Activated CD4-positive, alpha-beta T cell treated with anti-CD3 and anti-CD28 coated beads for 36 hours (primary cell): ENCODE measurements at regions not wholly inside any gene's neighbourhood (a gene's known extent, or its start where the extent isn't known, plus 50 kb on each side); places are given as distances from the start of the nearest gene placed in this dataset.

Experiments used
- ATAC-seq: fragments of 200-7000 bp; cut with Tn5 transposase; one replicate; pipeline ENCODE4 v1.10.0; 2021; ENCODE audit warnings: mild to moderate bottlenecking, moderate library complexity
- CTCF ChIA-PET: fragments of 350-600 bp; sonication (Branson Sonifier 250); formaldehyde crosslinking; loops from one replicate; lab custom pipeline; 2021; ENCODE audit warnings: antibody characterized with exemption; lab: Charles Lee
- POLR2A ChIA-PET: fragments of 350-600 bp; sonication (Branson Sonifier 250); formaldehyde crosslinking; loops from one replicate; lab custom pipeline; 2021; ENCODE audit warnings: antibody characterized with exemption, inconsistent platforms; lab: Charles Lee
- DNase-seq: peaks from one replicate; pipeline ENCODE4 v3.0.0-alpha.2; 2020
- H3K27ac Mint-ChIP-seq: one replicate; pipeline ENCODE4 v1.8.0; 2021; ENCODE audit warnings: mixed read lengths
- H3K27me3 Mint-ChIP-seq: one replicate; pipeline ENCODE4 v1.8.0; 2021; ENCODE audit warnings: mixed read lengths
- H3K36me3 Mint-ChIP-seq: one replicate; pipeline ENCODE4 v1.8.0; 2021; ENCODE audit warnings: low read depth, mixed read lengths
- H3K4me1 Mint-ChIP-seq: one replicate; pipeline ENCODE4 v1.8.0; 2021; ENCODE audit warnings: mixed read lengths
- H3K4me3 Mint-ChIP-seq: one replicate; pipeline ENCODE4 v1.8.0; 2021; ENCODE audit warnings: mild to moderate bottlenecking, moderate library complexity, mixed read lengths
- H3K9me3 Mint-ChIP-seq: one replicate; pipeline ENCODE4 v1.8.0; 2021; ENCODE audit warnings: low read depth, mixed read lengths
- intact Hi-C, 2 experiments: fragments of 100-400 bp; cut with DNase I in 1 of 2; cut with micrococcal nuclease in 1 of 2; formaldehyde crosslinking; loops; one replicate each; pipeline versions ENCODE4 v1.14.2 to v1.15.1; 2022 to 2024; cut with DNase I, micrococcal nuclease

DNA sequence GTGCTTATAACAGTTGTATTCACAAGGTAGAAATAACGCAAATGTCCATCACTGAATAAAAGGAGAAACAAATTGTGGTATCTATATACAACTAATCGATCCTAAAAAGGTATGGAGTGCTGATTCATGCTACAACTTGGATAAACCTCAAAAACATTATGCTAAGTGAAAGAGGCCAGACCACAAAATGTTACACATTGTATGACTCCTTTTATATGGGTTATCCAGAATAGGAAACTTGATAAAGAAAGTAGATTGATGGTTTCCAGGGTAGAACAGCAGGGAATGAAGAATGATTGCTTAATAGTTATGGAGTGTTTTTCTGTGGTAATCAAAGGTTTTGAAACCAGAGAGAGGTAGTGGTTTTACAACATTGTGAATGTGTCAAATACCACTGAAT lies 432.2 kb upstream of the TRIB2 start:
- intact Hi-C loops = loop anchor here (1.0 kb wide), 2 partner anchors 10 to 454 kb away; no protein-coding TSS in a partner anchor
- ChIA-PET POLR2A (no interaction called here), CTCF (interaction anchor here (0.6 to 0.8 kb wide), 2 partner anchors 420 to 425 kb away, joined by 3 read pairs; no protein-coding TSS in a partner anchor)
- no peak for DNase-seq
- Mint-ChIP-seq H3K36me3 (no peaks in the 10 kb centered on the region), H3K27ac (no peak overlapping the region), H3K4me3 (no peak overlapping the region), H3K9me3 (no peaks in the 10 kb centered on the region), H3K4me1 (peaks cover 19% of the 10 kb centered on the region), H3K27me3 (peaks cover 22% of the 10 kb centered on the region)
- peak; percentile 69 for ATAC-seq

DNA sequence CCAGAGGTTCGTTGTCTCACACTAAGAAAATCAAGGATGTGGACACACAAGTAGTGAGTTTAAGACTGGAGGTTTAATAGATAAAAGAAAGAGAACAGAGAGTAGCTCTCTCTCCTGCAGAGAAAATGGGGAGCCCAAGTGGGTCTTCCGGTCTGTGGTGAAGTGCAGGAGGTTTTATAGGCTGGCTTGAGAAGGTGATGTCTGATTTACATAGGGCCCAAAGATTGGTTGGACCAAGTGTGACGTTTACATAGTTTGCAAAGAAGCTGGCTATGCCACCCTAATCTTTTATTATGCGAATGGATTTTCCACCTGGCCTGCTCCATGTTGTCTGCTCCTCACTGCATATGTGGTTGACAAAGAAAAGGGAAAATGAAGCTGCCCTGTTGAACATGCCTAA lies 430.4 kb upstream of the TRIB2 start:
- no peaks in the 10 kb centered on the region for H3K9me3 Mint-ChIP-seq
- no peaks in the 10 kb centered on the region for H3K36me3 Mint-ChIP-seq
- DNase-seq (no peak), ATAC-seq (no peak)
- ChIA-PET POLR2A (no interaction called here), CTCF (interaction anchor here (1.0 kb wide), 1 partner anchor 420 kb away, joined by 3 read pairs; no protein-coding TSS in a partner anchor)
- no peak overlapping the region for H3K4me3 Mint-ChIP-seq
- no peak overlapping the region for H3K27ac Mint-ChIP-seq
- peaks cover 26% of the 10 kb centered on the region for H3K27me3 Mint-ChIP-seq
- intact Hi-C loops = no loop called here
- peaks cover 23% of the 10 kb centered on the region for H3K4me1 Mint-ChIP-seq

DNA sequence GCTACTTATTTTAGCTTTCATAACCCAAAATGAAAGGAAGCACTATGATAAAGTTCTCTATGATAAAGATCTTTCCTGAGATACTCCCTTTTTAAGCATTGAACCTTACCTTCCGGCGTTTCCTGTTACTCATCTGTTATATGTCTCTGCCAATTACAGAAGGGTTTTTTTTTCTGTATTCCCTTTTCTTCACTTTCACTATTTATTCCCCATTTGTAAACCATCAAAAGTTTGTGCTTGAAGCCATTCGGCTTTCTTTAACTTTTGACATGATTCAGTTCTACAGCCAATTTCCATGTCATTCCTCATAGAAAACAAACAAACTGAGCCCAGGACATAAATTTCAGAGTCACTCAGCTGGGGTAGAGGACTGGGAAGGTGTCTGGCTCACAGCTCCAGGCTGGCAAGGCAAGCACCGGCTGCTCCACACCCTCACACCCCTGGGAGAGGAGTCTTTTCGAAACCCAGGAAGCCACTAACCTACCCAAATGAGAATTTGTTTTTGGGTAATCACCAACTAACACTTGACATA lies 429.4 kb upstream of the TRIB2 start:
- H3K4me3 Mint-ChIP-seq = no peak overlapping the region
- ATAC-seq (no peak), DNase-seq (no peak)
- no peaks in the 10 kb centered on the region for H3K36me3 Mint-ChIP-seq
- POLR2A ChIA-PET = no interaction called here
- no peak overlapping the region for H3K27ac Mint-ChIP-seq
- intact Hi-C loops = no loop called here
- peaks cover 29% of the 10 kb centered on the region for H3K4me1 Mint-ChIP-seq
- H3K27me3 Mint-ChIP-seq = peaks cover 27% of the 10 kb centered on the region
- CTCF ChIA-PET = interaction anchor here (1.0 kb wide), 1 partner anchor 421 kb away, joined by 3 read pairs; no protein-coding TSS in a partner anchor
- H3K9me3 Mint-ChIP-seq = no peaks in the 10 kb centered on the region

DNA sequence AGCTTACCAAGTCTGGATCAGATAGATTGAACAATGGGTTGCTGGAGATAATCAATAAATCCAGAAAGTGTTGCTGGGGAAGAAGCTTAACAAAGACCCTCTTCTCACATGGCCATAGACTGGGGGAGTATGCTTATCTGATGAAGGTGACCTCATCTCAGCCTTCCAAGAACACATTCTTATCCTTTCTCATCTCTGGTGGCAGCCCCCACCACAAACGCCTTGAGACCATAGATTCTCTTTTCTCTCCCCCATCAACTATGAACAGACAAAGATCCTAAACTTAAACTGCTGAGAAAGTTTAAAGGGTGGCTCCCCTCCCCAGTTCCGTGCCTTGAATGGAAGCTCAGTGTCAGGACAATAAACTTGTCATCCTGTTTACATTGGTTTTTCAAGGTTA lies 428.7 kb upstream of the TRIB2 start:
- Mint-ChIP-seq H3K4me1 (peaks cover 29% of the 10 kb centered on the region), H3K9me3 (no peaks in the 10 kb centered on the region), H3K4me3 (no peak overlapping the region), H3K27me3 (peaks cover 25% of the 10 kb centered on the region), H3K36me3 (peaks cover 2% of the 10 kb centered on the region), H3K27ac (no peak overlapping the region)
- ATAC-seq = no peak
- CTCF ChIA-PET = no interaction called here
- intact Hi-C loops = no loop called here
- DNase-seq = no peak
- POLR2A ChIA-PET = no interaction called here

DNA sequence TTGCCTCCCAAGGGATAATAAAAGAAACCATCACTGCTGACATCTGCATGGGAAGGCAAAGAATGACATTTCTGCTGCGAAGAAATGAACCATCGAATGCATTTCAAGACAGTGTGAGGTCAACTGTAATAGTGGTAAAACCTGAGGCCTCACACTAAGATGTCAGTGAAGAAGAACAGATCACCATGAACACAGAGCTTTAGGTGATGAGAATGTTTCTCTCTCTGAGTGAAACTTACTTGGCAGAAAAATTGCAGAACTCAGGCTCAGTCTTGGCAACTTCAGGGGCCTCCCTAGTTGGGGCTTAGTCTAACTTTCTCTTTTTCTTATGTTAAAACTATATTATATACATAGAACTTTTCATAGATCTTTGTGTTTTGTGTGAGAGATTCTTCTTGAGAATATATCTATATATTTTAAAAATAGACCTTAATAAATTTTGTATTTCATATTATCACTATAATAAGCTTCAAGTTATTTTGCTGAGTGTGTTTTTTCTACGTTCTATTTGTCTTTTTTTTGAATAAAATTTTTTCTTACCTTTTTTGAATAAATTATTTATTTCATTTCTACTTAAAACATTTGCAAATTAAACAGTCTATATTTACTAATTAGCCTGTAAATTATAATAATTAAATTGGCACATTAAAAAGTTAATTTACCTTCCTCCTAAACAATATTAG lies 427.5 kb upstream of the TRIB2 start:
- peaks cover 36% of the 10 kb centered on the region for H3K4me1 Mint-ChIP-seq
- intact Hi-C loops = no loop called here
- ATAC-seq (no peak), DNase-seq (no peak)
- no peaks in the 10 kb centered on the region for H3K9me3 Mint-ChIP-seq
- peaks cover 25% of the 10 kb centered on the region for H3K27me3 Mint-ChIP-seq
- H3K27ac Mint-ChIP-seq = no peak overlapping the region
- H3K4me3 Mint-ChIP-seq = no peak overlapping the region
- peaks cover 2% of the 10 kb centered on the region for H3K36me3 Mint-ChIP-seq
- ChIA-PET CTCF (no interaction called here), POLR2A (no interaction called here)

DNA sequence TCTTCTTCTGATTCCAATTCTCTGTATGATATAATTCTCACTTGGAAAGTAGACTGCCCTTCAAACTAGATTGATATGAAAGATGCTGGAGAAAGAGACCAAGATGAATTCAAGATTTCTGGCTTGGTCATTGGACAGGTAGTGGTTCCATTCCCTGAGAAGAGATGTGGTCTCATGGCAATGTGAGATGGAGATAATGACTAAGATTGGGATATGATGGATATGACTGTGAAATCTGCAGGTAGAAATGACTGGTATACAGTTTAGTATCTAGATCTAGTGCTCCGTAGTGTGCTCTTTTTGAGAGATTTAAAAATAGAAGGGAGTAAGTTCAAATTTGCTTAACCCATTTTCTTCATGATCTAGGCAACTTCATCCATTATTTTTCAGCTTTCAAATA lies 425.4 kb upstream of the TRIB2 start:
- ATAC-seq = peak; percentile 44
- no peak for DNase-seq
- Mint-ChIP-seq H3K4me1 (peaks cover 47% of the 10 kb centered on the region), H3K36me3 (peaks cover 2% of the 10 kb centered on the region), H3K9me3 (no peaks in the 10 kb centered on the region), H3K27ac (no peak overlapping the region), H3K4me3 (no peak overlapping the region), H3K27me3 (peaks cover 34% of the 10 kb centered on the region)
- CTCF ChIA-PET = interaction anchor here (0.8 kb wide), 1 partner anchor 10 kb away, joined by 3 read pairs; no protein-coding TSS in a partner anchor
- intact Hi-C loops = loop anchor here (5.0 to 10.0 kb wide), 9 partner anchors 121 to 653 kb away; partner anchors contain the start of genes LPIN1 (in 1 of the 2) and TRIB2 (in 1 of the 2)
- POLR2A ChIA-PET = no interaction called here

DNA sequence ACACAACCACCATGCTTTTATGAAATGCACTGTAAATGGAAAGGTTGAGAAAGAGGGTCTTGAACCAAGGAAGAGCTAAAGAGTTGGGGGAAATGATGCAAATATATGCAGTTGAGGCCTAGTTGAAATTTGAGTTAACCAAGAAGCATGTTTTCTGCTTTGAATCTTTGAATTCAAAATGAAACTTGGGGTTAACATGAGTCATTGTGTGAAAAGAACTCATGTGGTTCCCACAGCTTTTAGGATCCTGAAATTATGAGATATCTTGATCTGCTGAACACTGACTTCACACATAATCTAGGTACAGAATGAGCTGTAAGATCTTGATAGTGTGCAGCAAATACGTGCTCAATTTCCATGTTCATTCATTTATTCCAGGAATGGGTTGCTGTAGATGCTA lies 422.9 kb upstream of the TRIB2 start:
- intact Hi-C loops = loop anchor here (1.0 to 10.0 kb wide), 15 partner anchors 10 to 651 kb away; partner anchors contain the start of genes TRIB2 (in 2 of the 2) and LPIN1 (in 1 of the 2)
- Mint-ChIP-seq H3K4me3 (no peak overlapping the region), H3K4me1 (peaks cover 46% of the 10 kb centered on the region), H3K36me3 (peaks cover 2% of the 10 kb centered on the region), H3K9me3 (peaks cover 3% of the 10 kb centered on the region), H3K27me3 (peaks cover 27% of the 10 kb centered on the region), H3K27ac (peak overlapping the region; percentile 66)
- CTCF ChIA-PET = interaction anchor here (1.1 to 1.5 kb wide), 4 partner anchors 11 to 713 kb away, joined by 3 to 6 read pairs (median 4); partner anchors contain the start of gene TRIB2
- POLR2A ChIA-PET = interaction anchor here (0.7 to 1.2 kb wide), 3 partner anchors 23 to 288 kb away, joined by 3 to 6 read pairs (median 3); no protein-coding TSS in a partner anchor
- peak; percentile 93 for ATAC-seq
- DNase-seq = no peak

DNA sequence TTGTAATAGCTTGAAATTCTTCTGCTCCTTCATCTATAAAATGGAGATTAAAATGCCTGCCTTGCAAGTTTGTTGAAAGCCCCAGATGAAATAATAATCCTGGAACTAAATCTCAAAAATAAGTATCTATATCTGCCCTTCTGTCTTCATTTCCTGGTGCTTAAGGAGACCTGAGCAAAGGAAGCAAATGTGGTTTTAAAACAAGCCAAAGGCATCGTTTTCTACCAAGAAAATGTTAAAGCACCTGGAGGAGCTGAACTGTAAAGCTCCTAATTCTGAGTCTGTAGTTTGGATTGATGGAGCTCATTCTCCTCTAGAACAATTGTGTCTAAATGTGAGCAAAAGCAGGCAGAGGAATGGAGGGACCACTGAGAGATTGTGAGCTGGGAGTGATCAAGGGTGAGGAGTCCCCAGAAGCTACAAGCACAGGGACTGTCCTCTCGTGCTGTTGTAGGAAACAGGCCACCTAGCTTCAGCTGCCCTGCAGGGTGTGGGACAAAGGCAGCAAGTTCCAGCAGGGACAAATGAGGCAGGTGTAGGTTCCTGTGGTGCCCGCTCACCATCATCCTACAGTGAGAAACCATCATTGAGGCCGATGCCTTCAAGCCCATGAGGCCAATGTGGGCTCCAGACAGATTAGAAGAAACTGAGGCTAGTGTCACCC lies 420.7 kb upstream of the TRIB2 start:
- peaks cover 46% of the 10 kb centered on the region for H3K4me1 Mint-ChIP-seq

DNA sequence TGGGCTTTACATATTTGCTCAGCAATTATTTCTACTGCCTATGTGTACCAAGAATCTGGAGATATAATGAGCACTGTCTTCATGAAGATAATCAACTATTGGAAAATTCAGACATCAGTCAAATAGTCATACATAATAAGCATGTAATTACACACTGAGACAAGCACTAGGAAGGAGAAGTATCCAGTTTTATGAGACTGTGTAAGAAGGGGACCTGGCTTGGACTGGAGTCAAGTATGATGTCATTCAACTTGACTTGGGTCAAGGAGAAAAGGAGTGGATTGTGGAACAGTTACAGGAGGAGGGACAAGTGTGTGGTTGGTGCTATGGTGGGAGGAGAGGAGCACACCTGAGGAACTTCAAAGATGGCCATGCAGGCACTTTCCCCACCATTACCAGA lies 419.8 kb upstream of the TRIB2 start:
- peaks cover 46% of the 10 kb centered on the region for H3K4me1 Mint-ChIP-seq
- ChIA-PET CTCF (interaction anchor here (0.6 to 1.0 kb wide), 2 partner anchors 187 to 467 kb away, joined by 3 read pairs; no protein-coding TSS in a partner anchor), POLR2A (no interaction called here)
- H3K9me3 Mint-ChIP-seq = peaks cover 3% of the 10 kb centered on the region
- peaks cover 2% of the 10 kb centered on the region for H3K36me3 Mint-ChIP-seq
- DNase-seq = no peak
- peaks cover 16% of the 10 kb centered on the region for H3K27me3 Mint-ChIP-seq
- intact Hi-C loops = loop anchor here (2.0 to 10.0 kb wide), 3 partner anchors 78 to 648 kb away; no protein-coding TSS in a partner anchor
- no peak for ATAC-seq
- no peak overlapping the region for H3K4me3 Mint-ChIP-seq
- no peak overlapping the region for H3K27ac Mint-ChIP-seq

More for the DNA sequence above, 420.7 kb upstream of the TRIB2 start:
- no peak for DNase-seq
- Mint-ChIP-seq H3K4me3 (no peak overlapping the region), H3K27me3 (peaks cover 21% of the 10 kb centered on the region), H3K27ac (no peak overlapping the region), H3K36me3 (peaks cover 2% of the 10 kb centered on the region), H3K9me3 (peaks cover 3% of the 10 kb centered on the region)
- intact Hi-C loops = loop anchor here (2.0 to 10.0 kb wide), 4 partner anchors 77 to 649 kb away; partner anchors contain the start of gene TRIB2 (in 1 of the 2)
- no peak for ATAC-seq
- ChIA-PET POLR2A (no interaction called here), CTCF (interaction anchor here (0.7 to 1.3 kb wide), 3 partner anchors 10 to 635 kb away, joined by 3 to 5 read pairs (median 3); no protein-coding TSS in a partner anchor)

DNA sequence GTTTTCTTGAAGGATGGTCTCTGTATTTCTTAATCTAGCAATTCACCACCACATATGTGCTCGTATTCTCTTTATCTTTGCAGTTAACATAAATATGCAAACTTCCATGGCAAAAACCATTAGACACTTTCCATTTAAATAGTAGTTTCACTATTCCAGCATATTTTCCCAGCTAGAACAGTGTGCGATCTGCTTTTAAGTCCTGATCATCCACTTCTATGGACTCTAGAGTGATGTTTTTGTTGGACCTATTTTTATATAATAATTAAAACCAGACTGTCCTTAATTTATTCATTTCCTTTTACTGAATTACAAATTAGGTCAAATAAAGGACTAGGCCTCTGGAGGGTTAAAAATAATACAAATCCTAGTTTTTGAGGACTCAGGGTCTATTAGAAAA lies 418.4 kb upstream of the TRIB2 start:
- H3K9me3 Mint-ChIP-seq = peaks cover 3% of the 10 kb centered on the region
- no peak overlapping the region for H3K4me3 Mint-ChIP-seq
- intact Hi-C loops = loop anchor here (10.0 kb wide), 2 partner anchors 434 to 646 kb away; no protein-coding TSS in a partner anchor
- H3K27ac Mint-ChIP-seq = no peak overlapping the region
- DNase-seq = no peak
- peaks cover 14% of the 10 kb centered on the region for H3K27me3 Mint-ChIP-seq
- no peak for ATAC-seq
- no peaks in the 10 kb centered on the region for H3K36me3 Mint-ChIP-seq
- CTCF ChIA-PET = no interaction called here
- POLR2A ChIA-PET = no interaction called here
- peaks cover 58% of the 10 kb centered on the region for H3K4me1 Mint-ChIP-seq

DNA sequence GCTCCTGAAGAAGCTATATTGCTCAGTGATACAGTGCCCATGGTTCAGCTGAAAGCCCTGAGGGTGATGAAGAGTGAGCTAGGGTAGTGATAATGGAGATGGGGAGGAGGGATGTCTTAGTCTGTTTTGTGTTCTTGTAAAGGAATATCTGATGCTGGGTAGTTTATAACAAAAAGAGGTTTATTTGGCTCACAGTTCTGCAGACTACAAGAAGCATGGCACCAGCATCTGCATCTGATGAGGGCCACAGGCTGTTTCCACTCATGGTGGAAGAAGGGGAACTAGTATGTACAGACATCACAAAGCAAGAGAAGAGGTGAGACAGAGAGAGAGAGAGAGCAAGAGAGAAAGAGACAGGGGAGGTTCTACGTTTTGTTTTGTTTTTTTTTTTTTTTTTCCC lies 417.3 kb upstream of the TRIB2 start:
- no peak for ATAC-seq
- intact Hi-C loops = loop anchor here (10.0 kb wide), 2 partner anchors 435 to 645 kb away; no protein-coding TSS in a partner anchor
- CTCF ChIA-PET = interaction anchor here (0.9 kb wide), 1 partner anchor 417 kb away, joined by 3 read pairs; no protein-coding TSS in a partner anchor

More for the DNA sequence above, 417.3 kb upstream of the TRIB2 start:
- POLR2A ChIA-PET = no interaction called here
- DNase-seq = no peak
- Mint-ChIP-seq H3K4me1 (peaks cover 57% of the 10 kb centered on the region), H3K4me3 (no peak overlapping the region), H3K9me3 (peaks cover 3% of the 10 kb centered on the region), H3K27me3 (peaks cover 16% of the 10 kb centered on the region), H3K27ac (no peak overlapping the region), H3K36me3 (no peaks in the 10 kb centered on the region)
